ENCODE measurements at regions not wholly inside any gene's neighbourhood (a gene's known extent, or its start where the extent isn't known, plus 50 kb on each side); places are given as distances from the start of the nearest gene placed in this dataset.

DNA sequence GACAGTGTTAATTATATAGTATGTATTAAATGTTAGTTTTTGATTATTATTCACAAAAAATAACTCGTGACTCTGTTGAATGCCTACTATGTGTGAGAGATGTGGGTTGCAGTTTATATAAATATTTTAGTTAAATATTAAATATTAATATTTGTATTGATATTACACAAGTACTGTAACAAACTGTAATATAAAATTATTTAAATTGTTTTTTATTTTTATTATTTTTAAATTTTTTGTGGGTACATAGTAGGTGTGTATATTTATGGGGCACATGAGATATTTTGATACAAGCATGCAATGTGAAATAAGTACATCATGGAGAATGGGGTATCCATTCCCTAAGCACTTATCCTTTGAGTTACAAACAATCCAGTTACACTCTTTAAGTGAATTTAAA, 196.1 kb upstream of the ZNF717 start:
- no peak overlapping the region for H2BK15ac ChIP-seq (ENCODE audit: low read length)
- no peak overlapping the region for H3K9ac ChIP-seq (replicated peaks in 1 of 4; ENCODE audit: extremely low read depth in 1 of 4, low read depth in 3 of 4, low read length in 3 of 4)
- no peak overlapping the region for H3K4me3 ChIP-seq (ENCODE audit: extremely low read depth in 1 of 4, insufficient read depth in 2 of 4, low read depth in 3 of 4, low read length in 4 of 4)
- no peak overlapping the region for H3K4me2 ChIP-seq (ENCODE audit: insufficient read depth in 1 of 2, low read depth in 2 of 2, low read length in 2 of 2)
- ChIA-PET POLR2A (ENCODE audit: partially characterized antibody) (interaction anchor here (0.6 kb wide), 1 partner anchor 21 kb away, joined by 3 read pairs; no protein-coding TSS in a partner anchor), CTCF (ENCODE audit: partially characterized antibody) (no interaction called here)
- H3K56ac ChIP-seq (replicated peaks; ENCODE audit: insufficient read length, low read depth, low read length) = no peak overlapping the region
- H2BK120ac ChIP-seq (replicated peaks; ENCODE audit: low read depth, low read length) = no peak overlapping the region
- no peaks in the 10 kb centered on the region for H3K79me2 ChIP-seq (ENCODE audit: control insufficient read depth in 1 of 2, insufficient read depth in 2 of 2, low read length in 2 of 2)
- no peaks in the 10 kb centered on the region for H3K4me1 ChIP-seq (replicated peaks in 1 of 4; ENCODE audit: control insufficient read depth in 3 of 4, insufficient read depth in 4 of 4, low read length in 3 of 4)
- H2AK5ac ChIP-seq (ENCODE audit: low read depth, low read length) = no peak overlapping the region
- no peak overlapping the region for H3K18ac ChIP-seq (ENCODE audit: extremely low read depth, low read length)
- H2BK20ac ChIP-seq (ENCODE audit: low read length) = no peak overlapping the region
- H4K8ac ChIP-seq (ENCODE audit: extremely low read depth, insufficient read depth, low read length) = no peak overlapping the region
- H4K20me1 ChIP-seq (replicated peaks in 1 of 2; ENCODE audit: control insufficient read depth in 1 of 2, insufficient read depth in 2 of 2, low read length in 2 of 2) = no peaks in the 10 kb centered on the region
- H4K5ac ChIP-seq (ENCODE audit: insufficient read length, low read depth, low read length) = no peak overlapping the region
- no peak overlapping the region for H3K27ac ChIP-seq (ENCODE audit: low read depth, low read length)
- FAIRE-seq (no peak), DNase-seq (ENCODE audit: low read depth in 1 of 2, low spot score in 2 of 2) (no peak)
- TF ChIP-seq BACH1 (IDR thresholded peaks at IDR 0.05; ENCODE audit: low read length) (no peak), GTF2F1 (IDR thresholded peaks at IDR 0.05; ENCODE audit: borderline replicate concordance, low read depth, low read length) (no peak), ASH2L (IDR thresholded peaks at IDR 0.05; ENCODE audit: low read length) (no peak), TCF12 (IDR thresholded peaks at IDR 0.05; ENCODE audit: low read depth, low read length) (no peak), KDM1A (IDR thresholded peaks at IDR 0.05; ENCODE audit: borderline replicate concordance, low read length) (no peak), RXRA (IDR thresholded peaks at IDR 0.05; ENCODE audit: insufficient read depth, low read depth, low read length) (no peak), CREB1 (IDR thresholded peaks at IDR 0.05) (no peak), CHD2 (IDR thresholded peaks at IDR 0.05; ENCODE audit: low read length) (no peak)
- H3K4ac ChIP-seq (replicated peaks; ENCODE audit: insufficient read length, low read depth, low read length) = no peak overlapping the region
- no peaks in the 10 kb centered on the region for H3K23me2 ChIP-seq (ENCODE audit: low read depth, low read length)
- no peaks in the 10 kb centered on the region for H3K79me1 ChIP-seq (ENCODE audit: low read depth, low read length)
- no peak overlapping the region for H3K23ac ChIP-seq (ENCODE audit: insufficient read length)
- H3K14ac ChIP-seq (ENCODE audit: insufficient read length) = no peak overlapping the region
- H4K91ac ChIP-seq (replicated peaks; ENCODE audit: insufficient read length, low read length) = no peak overlapping the region
- H2AFZ ChIP-seq (ENCODE audit: low read length) = no peak overlapping the region
- no peak overlapping the region for H2BK5ac ChIP-seq (ENCODE audit: low read depth, low read length)
- WGBS, 2 experiments (ENCODE audit: extremely low coverage in 1 of 2, insufficient coverage in 1 of 2, insufficient read length in 1 of 2, insufficient replicate concordance in 2 of 2, low coverage in 1 of 2, low lambda C conversion rate in 2 of 2, missing lambda C conversion rate in 1 of 2) = 88% methylated on average over 1 of the region's 1 CpG; no CpG with 5 or more reads in 1 of the 2 experiments
- H3K27me3 ChIP-seq (replicated peaks in 1 of 4; ENCODE audit: control insufficient read depth in 3 of 4, extremely low read depth in 1 of 4, insufficient read depth in 3 of 4, low read length in 3 of 4) = no peaks in the 10 kb centered on the region
- H2BK12ac ChIP-seq (ENCODE audit: low read depth, low read length) = no peak overlapping the region
- no peaks in the 10 kb centered on the region for H3K36me3 ChIP-seq (ENCODE audit: control insufficient read depth in 2 of 4, insufficient read depth in 4 of 4, low read length in 3 of 4)
- H3K9me3 ChIP-seq (ENCODE audit: insufficient read depth in 2 of 2, low read depth in 1 of 2, low read length in 1 of 2) = peaks cover 0 to 3% of the 10 kb centered on the region in 2 experiments; a peak in 1 of 4 replicates

Measured in H1 (cell line).